T-helper 2 cell treated with Interferon-gamma antibody and Interleukin-4, amounts not matched to agents 100 ng/mL and 5 ng/mL, for 36 hours (primary cell): ENCODE measurements at regions not wholly inside any gene's neighbourhood (a gene's known extent, or its start where the extent isn't known, plus 50 kb on each side); places are given as distances from the start of the nearest gene placed in this dataset.
"Not testable (repeated sequence)": the region's sequence is repeated elsewhere in the genome, so short reads cannot be mapped to it uniquely, and the experiment has no call there.

Experiments
- intact Hi-C: fragments of 100-400 bp; cut with micrococcal nuclease; formaldehyde crosslinking; loops from one replicate; pipeline ENCODE4 v1.15.1; 2023

- intact Hi-C loops = no loop called here
Observed at GRCh38 chr2:129794116-129794515, 185.3 kb upstream of the RAB6C start.

- intact Hi-C loops = no loop called here
Observed at GRCh38 chr2:129794540-129794939, 184.9 kb upstream of the RAB6C start.

- intact Hi-C loops = no loop called here
Observed at GRCh38 chr2:129796225-129796624, 183.2 kb upstream of the RAB6C start.

- intact Hi-C loops = no loop called here
Observed at GRCh38 chr2:129796801-129797488, 182.5 kb upstream of the RAB6C start.

- intact Hi-C loops = no loop called here
Observed at GRCh38 chr2:129797489-129798300, 181.8 kb upstream of the RAB6C start.

- intact Hi-C loops = no loop called here
Observed at GRCh38 chr2:129798301-129798581, 181.2 kb upstream of the RAB6C start.

- intact Hi-C loops = no loop called here
Observed at GRCh38 chr2:129798626-129799025, 180.8 kb upstream of the RAB6C start.

GRCh38 chr2:129799036-129799958, 180.2 kb upstream of the RAB6C start:
- intact Hi-C loops = no loop called here

GRCh38 chr2:129800285-129800684, 179.2 kb upstream of the RAB6C start:
- intact Hi-C loops = no loop called here

GRCh38 chr2:129800686-129801085, 178.8 kb upstream of the RAB6C start:
- intact Hi-C loops = no loop called here

- intact Hi-C loops = no loop called here
Observed at GRCh38 chr2:129801575-129801974, 177.9 kb upstream of the RAB6C start.

GRCh38 chr2:129802290-129802689, 177.2 kb upstream of the RAB6C start:
- intact Hi-C loops = no loop called here

- intact Hi-C loops = no loop called here
Observed at GRCh38 chr2:129803032-129803431, 176.4 kb upstream of the RAB6C start.

- intact Hi-C loops = no loop called here
Observed at GRCh38 chr2:129803871-129804270, 175.6 kb upstream of the RAB6C start.

GRCh38 chr2:129805899-129806298, 173.6 kb upstream of the RAB6C start:
- intact Hi-C loops = no loop called here

GRCh38 chr2:129806317-129806716, 173.1 kb upstream of the RAB6C start:
- intact Hi-C loops = no loop called here

GRCh38 chr2:129806990-129807389, 172.5 kb upstream of the RAB6C start:
- intact Hi-C loops = no loop called here

- intact Hi-C loops = not testable (repeated sequence)
Observed at GRCh38 chr2:129807642-129808338, 171.7 kb upstream of the RAB6C start.

- intact Hi-C loops = no loop called here
Observed at GRCh38 chr2:129810521-129810920, 168.9 kb upstream of the RAB6C start.

- intact Hi-C loops = no loop called here
Observed at GRCh38 chr2:129812071-129812470, 167.4 kb upstream of the RAB6C start.

GRCh38 chr2:129812654-129813053, 166.8 kb upstream of the RAB6C start:
- intact Hi-C loops = no loop called here
